Neural cell (in vitro differentiated cells): ENCODE measurements at regions not wholly inside any gene's neighbourhood (a gene's known extent, or its start where the extent isn't known, plus 50 kb on each side); places are given as distances from the start of the nearest gene placed in this dataset.

Source experiments
- EP300 ChIP-seq: fragments of 450-650 bp; conservative IDR thresholded peaks from 2 replicates; pipeline ENCODE4 v1.6.1; 2014; ENCODE audit warnings: antibody characterized with exemption, mild to moderate bottlenecking, moderate library complexity; ENCODE audit not compliant: poor library complexity, severe bottlenecking
- EZH2 ChIP-seq: fragments of 200-600, 300-800 bp; shearing (Covaris generic), sonication (generic); IDR thresholded peaks from 2 replicates; pipeline ENCODE4 v1.6.1; 2014; ENCODE audit warnings: antibody characterized with exemption, low read length, borderline replicate concordance, mild to moderate bottlenecking; ENCODE audit not compliant: insufficient read depth, poor library complexity, severe bottlenecking
- MXI1 ChIP-seq: fragments of 450-650 bp; conservative IDR thresholded peaks from 2 replicates; pipeline ENCODE4 v1.6.1; 2014; ENCODE audit warnings: antibody characterized with exemption, mild to moderate bottlenecking; ENCODE audit not compliant: poor library complexity, severe bottlenecking
- RAD21 ChIP-seq: fragments of 450-650 bp; conservative IDR thresholded peaks from 2 replicates; pipeline ENCODE4 v1.6.1; 2014; ENCODE audit warnings: antibody characterized with exemption, mild to moderate bottlenecking, moderate library complexity
- TF ChIP-seq, protein P1 (sequence below): fragments of 450-650 bp; IDR thresholded peaks from 2 replicates; pipeline ENCODE4 v1.5.1; 2014; ENCODE audit warnings: antibody characterized with exemption, mild to moderate bottlenecking, moderate library complexity; ENCODE audit not compliant: poor library complexity, severe bottlenecking

DNA sequence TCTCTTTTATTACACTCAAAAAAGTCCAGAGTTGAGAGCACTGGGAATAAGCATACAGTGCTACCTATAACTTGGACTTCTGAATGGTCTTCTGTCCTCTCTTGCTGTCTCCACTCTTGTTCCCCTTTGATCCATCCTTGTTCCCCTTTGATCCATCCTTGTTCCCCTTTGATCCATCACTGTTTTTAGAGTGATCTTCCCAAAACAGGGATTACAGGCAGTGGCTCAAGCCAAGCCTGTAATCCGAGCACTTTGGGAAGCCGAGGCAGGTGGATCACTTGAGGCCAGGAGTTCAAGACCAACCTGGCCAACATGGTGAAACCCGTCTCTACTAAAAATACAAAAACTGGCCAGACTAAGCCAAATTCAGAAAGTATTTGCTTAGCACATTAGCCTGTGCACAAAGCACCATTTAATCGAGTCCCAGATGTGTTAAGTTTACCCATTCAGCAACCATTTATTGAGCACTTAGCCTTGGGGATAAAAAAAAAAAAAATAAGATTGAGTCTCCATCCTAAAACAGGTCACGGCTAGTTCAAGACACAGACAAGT is 65.0 kb upstream of the NHSL1 start:
- TF ChIP-seq MXI1 (no peak), EZH2 (no peak), RAD21 (no peak), EP300 (no peak)
- TF ChIP-seq, protein P1, sequence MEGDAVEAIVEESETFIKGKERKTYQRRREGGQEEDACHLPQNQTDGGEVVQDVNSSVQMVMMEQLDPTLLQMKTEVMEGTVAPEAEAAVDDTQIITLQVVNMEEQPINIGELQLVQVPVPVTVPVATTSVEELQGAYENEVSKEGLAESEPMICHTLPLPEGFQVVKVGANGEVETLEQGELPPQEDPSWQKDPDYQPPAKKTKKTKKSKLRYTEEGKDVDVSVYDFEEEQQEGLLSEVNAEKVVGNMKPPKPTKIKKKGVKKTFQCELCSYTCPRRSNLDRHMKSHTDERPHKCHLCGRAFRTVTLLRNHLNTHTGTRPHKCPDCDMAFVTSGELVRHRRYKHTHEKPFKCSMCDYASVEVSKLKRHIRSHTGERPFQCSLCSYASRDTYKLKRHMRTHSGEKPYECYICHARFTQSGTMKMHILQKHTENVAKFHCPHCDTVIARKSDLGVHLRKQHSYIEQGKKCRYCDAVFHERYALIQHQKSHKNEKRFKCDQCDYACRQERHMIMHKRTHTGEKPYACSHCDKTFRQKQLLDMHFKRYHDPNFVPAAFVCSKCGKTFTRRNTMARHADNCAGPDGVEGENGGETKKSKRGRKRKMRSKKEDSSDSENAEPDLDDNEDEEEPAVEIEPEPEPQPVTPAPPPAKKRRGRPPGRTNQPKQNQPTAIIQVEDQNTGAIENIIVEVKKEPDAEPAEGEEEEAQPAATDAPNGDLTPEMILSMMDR: no peak
